ENCODE measurements at regions not wholly inside any gene's neighbourhood (a gene's known extent, or its start where the extent isn't known, plus 50 kb on each side); places are given as distances from the start of the nearest gene placed in this dataset.

GRCh38 chr11:130585545-130585944, 137.1 kb downstream of the ADAMTS15 start:
- DNase-seq (ENCODE audit: low spot score) = no peak

GRCh38 chr11:130587658-130588057, 139.2 kb downstream of the ADAMTS15 start:
- no peak for DNase-seq (ENCODE audit: low spot score)

GRCh38 chr11:130588471-130588870, 140.0 kb downstream of the ADAMTS15 start:
- no peak for DNase-seq (ENCODE audit: low spot score)

- no peak for DNase-seq (ENCODE audit: low spot score)
These were observed 143.6 kb downstream of the ADAMTS15 start for GRCh38 chr11:130592056-130592455.

GRCh38 chr11:130593064-130593463, 144.6 kb downstream of the ADAMTS15 start:
- no peak for DNase-seq (ENCODE audit: low spot score)

GRCh38 chr11:130598433-130598832, 150.0 kb downstream of the ADAMTS15 start:
- DNase-seq (ENCODE audit: low spot score) = no peak

- no peak for DNase-seq (ENCODE audit: low spot score)
These were observed 150.7 kb downstream of the ADAMTS15 start for GRCh38 chr11:130599073-130599654.

- no peak for DNase-seq (ENCODE audit: low spot score)
These were observed 151.7 kb downstream of the ADAMTS15 start for GRCh38 chr11:130600139-130600538.

- DNase-seq (ENCODE audit: low spot score) = no peak
These were observed 152.2 kb downstream of the ADAMTS15 start for GRCh38 chr11:130600616-130601015.

- no peak for DNase-seq (ENCODE audit: low spot score)
These were observed 152.7 kb downstream of the ADAMTS15 start for GRCh38 chr11:130601141-130601540.

- DNase-seq (ENCODE audit: low spot score) = no peak
These were observed 153.5 kb downstream of the ADAMTS15 start for GRCh38 chr11:130601764-130602460.

- no peak for DNase-seq (ENCODE audit: low spot score)
These were observed 154.3 kb downstream of the ADAMTS15 start for GRCh38 chr11:130602641-130603334.

- no peak for DNase-seq (ENCODE audit: low spot score)
These were observed 155.0 kb downstream of the ADAMTS15 start for GRCh38 chr11:130603335-130603906.

GRCh38 chr11:130604606-130605005, 156.2 kb downstream of the ADAMTS15 start:
- DNase-seq (ENCODE audit: low spot score) = no peak

- DNase-seq (ENCODE audit: low spot score) = no peak
These were observed 157.7 kb downstream of the ADAMTS15 start for GRCh38 chr11:130606178-130606577.

- DNase-seq (ENCODE audit: low spot score) = no peak
These were observed 158.5 kb downstream of the ADAMTS15 start for GRCh38 chr11:130606781-130607511.

- no peak for DNase-seq (ENCODE audit: low spot score)
These were observed 159.8 kb downstream of the ADAMTS15 start for GRCh38 chr11:130608287-130608686.

GRCh38 chr11:130609121-130610035, 160.9 kb downstream of the ADAMTS15 start:
- DNase-seq (ENCODE audit: low spot score) = no peak

- no peak for DNase-seq (ENCODE audit: low spot score)
These were observed 163.4 kb downstream of the ADAMTS15 start for GRCh38 chr11:130611791-130612251.

GRCh38 chr11:130612291-130612851, 163.9 kb downstream of the ADAMTS15 start:
- DNase-seq (ENCODE audit: low spot score) = no peak

- no peak for DNase-seq (ENCODE audit: low spot score)
These were observed 165.0 kb downstream of the ADAMTS15 start for GRCh38 chr11:130613396-130613795.

Measured in left forelimb (tissue), 1 donor.